Left ventricle myocardium superior (tissue), 1 donor: ENCODE measurements at regions not wholly inside any gene's neighbourhood (a gene's known extent, or its start where the extent isn't known, plus 50 kb on each side); places are given as distances from the start of the nearest gene placed in this dataset.
A peak's percentile ranks its signal among the peaks of the same experiment; 100 is the strongest.

Experiments
- ATAC-seq: fragments of 200-7000 bp; cut with Tn5 transposase; one replicate; pipeline ENCODE4 v1.9.1; 2020; ENCODE audit warnings: mild to moderate bottlenecking, moderate library complexity
- DNase-seq: peaks from one replicate; pipeline ENCODE4 v3.0.0-alpha.2; 2020
- intact Hi-C: fragments of 100-400 bp; cut with micrococcal nuclease; formaldehyde crosslinking; loops from one replicate; pipeline ENCODE4 v1.11.0; 2022
- donor health status: DM: no; HTN: yes; CAD: no; lungs with severe emphysema.

DNA sequence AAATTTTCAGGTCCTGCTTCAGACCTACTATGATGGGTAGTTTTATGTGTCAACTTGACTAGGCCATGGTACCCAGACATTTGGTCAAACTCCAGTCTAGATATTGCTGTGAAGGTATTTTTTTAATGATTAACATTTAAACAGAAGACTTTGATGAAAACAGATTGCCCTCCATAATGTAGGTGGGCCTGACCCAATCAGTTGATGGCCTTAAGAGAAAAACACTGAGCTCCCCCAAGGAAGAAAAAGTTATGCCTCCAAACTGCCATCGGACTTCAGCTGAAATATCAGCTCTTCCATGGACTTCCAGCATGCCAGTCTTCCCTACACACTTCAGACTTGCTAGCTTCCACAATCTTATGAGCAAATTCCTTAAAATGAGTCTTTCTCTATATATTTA lies 67.3 kb upstream of the TYRP1 start:
- no peak for DNase-seq
- no peak for ATAC-seq
- intact Hi-C loops = loop anchor here (10.0 kb wide), 1 partner anchor 61 kb away; no protein-coding TSS in a partner anchor

- intact Hi-C loops = loop anchor here (10.0 kb wide), 1 partner anchor 62 kb away; no protein-coding TSS in a partner anchor
- DNase-seq (no peak), ATAC-seq (no peak)
Measured at GRCh38 chr9:12627096-12627495, 66.1 kb upstream of the TYRP1 start.

DNA sequence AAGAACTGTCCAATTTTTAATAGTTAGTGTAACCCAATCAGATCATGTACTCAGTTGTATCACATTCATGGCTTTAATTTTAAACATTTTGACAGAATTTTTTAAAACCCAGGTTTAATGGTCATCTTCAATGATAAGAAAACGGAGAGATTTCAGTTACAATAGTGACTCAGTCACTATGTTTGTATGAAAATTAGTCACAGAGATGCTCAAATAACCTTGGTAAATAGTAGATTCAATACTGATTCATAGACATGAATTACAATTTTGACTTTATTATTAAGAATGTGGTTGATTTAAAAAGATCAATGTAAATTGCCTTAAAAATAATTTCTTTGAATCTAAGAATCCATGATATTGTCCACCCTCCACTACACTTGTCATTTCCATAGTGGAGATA lies 64.6 kb upstream of the TYRP1 start:
- ATAC-seq (no peak), DNase-seq (no peak)
- intact Hi-C loops = loop anchor here (10.0 kb wide), 1 partner anchor 64 kb away; no protein-coding TSS in a partner anchor

DNA sequence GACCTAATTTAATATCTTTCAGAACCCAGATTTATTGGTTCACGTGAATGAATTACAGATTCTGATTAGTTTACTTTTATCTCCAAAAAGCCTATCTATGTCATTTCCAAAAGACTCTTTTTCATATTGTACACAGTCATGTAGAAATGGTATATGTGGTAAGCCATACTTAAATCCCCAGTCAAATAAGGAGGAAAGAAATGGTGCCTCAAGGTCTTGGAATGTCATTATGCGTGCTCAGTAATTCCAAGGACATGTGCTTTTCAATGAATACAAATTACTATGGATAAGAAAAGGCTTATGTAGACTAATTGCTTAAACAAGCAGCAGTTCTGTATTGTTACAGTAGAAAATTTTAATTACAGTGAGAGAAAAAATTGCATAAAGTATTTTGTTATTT lies 64.1 kb upstream of the TYRP1 start:
- no peak for DNase-seq
- no peak for ATAC-seq
- intact Hi-C loops = loop anchor here (10.0 kb wide), 1 partner anchor 64 kb away; no protein-coding TSS in a partner anchor

- ATAC-seq (no peak), DNase-seq (no peak)
- intact Hi-C loops = no loop called here
Measured at GRCh38 chr9:12631866-12632265, 61.3 kb upstream of the TYRP1 start.

DNA sequence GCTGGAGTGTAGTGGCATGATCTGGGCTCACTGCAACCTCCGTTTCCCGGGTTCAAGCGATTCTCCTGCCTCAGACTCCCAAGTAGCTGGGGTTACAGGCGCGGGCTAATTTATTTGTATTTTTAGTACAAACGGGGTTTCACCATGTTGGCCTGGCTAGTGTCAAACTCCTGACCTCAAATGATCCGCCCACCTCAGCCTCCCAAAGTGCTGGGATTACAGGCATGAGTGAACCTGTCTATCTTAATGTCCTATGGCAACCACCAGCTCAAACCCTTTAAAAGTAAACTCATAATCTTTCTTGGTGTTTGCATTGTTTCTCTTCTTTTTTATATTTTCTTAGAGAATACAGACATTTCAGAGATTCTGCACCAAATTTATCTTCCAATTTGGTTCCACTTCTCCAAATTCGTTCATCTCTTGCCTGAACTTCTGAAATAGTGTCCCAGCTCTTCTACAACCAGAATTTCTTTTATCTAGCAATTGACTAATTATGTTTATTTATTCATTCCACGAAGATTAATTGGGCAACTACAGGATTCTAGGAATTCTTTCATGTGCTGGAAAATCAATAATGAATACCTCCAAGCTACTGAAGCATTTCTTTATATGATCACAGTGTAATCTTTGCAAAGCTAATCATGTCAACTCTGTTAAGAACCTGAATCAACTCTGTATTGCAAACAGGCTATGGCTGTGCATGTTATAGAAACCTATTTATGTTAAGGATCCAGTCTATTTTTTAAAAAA lies 60.0 kb upstream of the TYRP1 start:
- no peak for DNase-seq
- intact Hi-C loops = no loop called here
- ATAC-seq = no peak

- intact Hi-C loops = no loop called here
- peak; percentile 34 for ATAC-seq
- no peak for DNase-seq
Measured at GRCh38 chr9:12640016-12640587, 53.1 kb upstream of the TYRP1 start.

- intact Hi-C loops = no loop called here
- ATAC-seq (no peak), DNase-seq (no peak)
Measured at GRCh38 chr9:12640866-12641636, 52.1 kb upstream of the TYRP1 start.
